Testis (tissue), 2 donors: ENCODE measurements at regions not wholly inside any gene's neighbourhood (a gene's known extent, or its start where the extent isn't known, plus 50 kb on each side); places are given as distances from the start of the nearest gene placed in this dataset.

Experiments used
- POLR2A ChIP-seq: fragments of 450-650 bp; IDR thresholded peaks from one replicate; pipeline ENCODE4 v1.6.1; 2017; ENCODE audit warnings: antibody characterized with exemption, mild to moderate bottlenecking, moderate library complexity
- TF ChIP-seq, protein P1 (sequence below), 3 experiments: fragments of 450-650 bp in 2 of 3; fragments of 200-600 bp in 1 of 3; sonication (generic) in 1 of 3; IDR thresholded peaks; one replicate each; pipeline ENCODE4 v1.5.1; 2016 to 2019; ENCODE audit warnings: antibody characterized with exemption in 3 of 3, mild to moderate bottlenecking in 2 of 3, moderate library complexity in 1 of 3

DNA sequence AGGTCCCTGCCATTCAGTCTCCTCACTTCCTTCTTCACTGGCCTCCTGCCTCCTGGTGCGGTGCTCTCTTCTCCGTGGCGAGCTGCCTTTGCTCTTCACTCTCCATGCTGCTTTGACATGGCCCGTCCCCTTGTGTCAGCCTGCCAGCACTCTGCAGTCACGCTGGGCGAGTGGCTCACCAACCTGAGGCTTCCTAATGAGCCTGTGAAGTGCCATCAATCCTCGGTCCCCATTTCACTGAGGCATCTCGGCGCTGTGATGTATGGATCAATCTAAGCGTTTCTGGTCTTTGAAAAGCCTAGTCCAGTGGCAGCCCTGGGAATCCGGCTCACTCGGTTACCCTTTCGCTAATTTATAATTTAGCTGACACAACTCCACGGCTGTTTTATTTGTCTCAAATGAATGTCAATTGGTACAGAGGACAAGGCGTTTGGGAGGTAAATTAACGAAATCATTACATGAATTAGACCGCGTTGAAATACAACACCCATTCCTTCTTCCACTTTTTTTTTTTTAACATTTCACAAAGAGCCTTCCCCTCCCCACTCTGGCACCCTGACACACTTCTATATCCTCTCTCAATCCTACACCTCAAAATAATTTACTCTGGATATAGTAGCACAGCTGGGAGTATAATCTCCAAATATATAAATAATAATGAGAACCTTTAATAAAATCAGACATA is 610.7 kb downstream of the TMEM114 start:
- no peak for TF ChIP-seq POLR2A
- TF ChIP-seq, protein P1, sequence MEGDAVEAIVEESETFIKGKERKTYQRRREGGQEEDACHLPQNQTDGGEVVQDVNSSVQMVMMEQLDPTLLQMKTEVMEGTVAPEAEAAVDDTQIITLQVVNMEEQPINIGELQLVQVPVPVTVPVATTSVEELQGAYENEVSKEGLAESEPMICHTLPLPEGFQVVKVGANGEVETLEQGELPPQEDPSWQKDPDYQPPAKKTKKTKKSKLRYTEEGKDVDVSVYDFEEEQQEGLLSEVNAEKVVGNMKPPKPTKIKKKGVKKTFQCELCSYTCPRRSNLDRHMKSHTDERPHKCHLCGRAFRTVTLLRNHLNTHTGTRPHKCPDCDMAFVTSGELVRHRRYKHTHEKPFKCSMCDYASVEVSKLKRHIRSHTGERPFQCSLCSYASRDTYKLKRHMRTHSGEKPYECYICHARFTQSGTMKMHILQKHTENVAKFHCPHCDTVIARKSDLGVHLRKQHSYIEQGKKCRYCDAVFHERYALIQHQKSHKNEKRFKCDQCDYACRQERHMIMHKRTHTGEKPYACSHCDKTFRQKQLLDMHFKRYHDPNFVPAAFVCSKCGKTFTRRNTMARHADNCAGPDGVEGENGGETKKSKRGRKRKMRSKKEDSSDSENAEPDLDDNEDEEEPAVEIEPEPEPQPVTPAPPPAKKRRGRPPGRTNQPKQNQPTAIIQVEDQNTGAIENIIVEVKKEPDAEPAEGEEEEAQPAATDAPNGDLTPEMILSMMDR (IDR thresholded peaks at IDR 0.05), result no peak
